GM23338 (cell line): ENCODE measurements at regions not wholly inside any gene's neighbourhood (a gene's known extent, or its start where the extent isn't known, plus 50 kb on each side); places are given as distances from the start of the nearest gene placed in this dataset.

Source experiments
- CREB1 ChIP-seq: fragments of 250-450 bp; sonication (Bioruptor Pico); IDR thresholded peaks from 2 replicates; pipeline ENCODE4 v1.5.0; 2020; ENCODE audit warnings: low read depth, mild to moderate bottlenecking, moderate library complexity
- CTCF ChIP-seq, 2 experiments: fragments of 200-600 bp in 1 of 2; sonication (generic) in 1 of 2; conservative IDR thresholded peaks; 2 replicates each; pipeline versions ENCODE4 v1.5.1 to v1.6.1; 2016 to 2017; ENCODE audit warnings: antibody characterized with exemption in 2 of 2, low read depth in 2 of 2, mild to moderate bottlenecking in 2 of 2, moderate library complexity in 1 of 2
- EZH2phosphoT487 ChIP-seq: fragments of 200-600 bp; sonication (generic); IDR thresholded peaks from one replicate; pipeline ENCODE4 v1.8.1; 2018; ENCODE audit warnings: antibody characterized with exemption; ENCODE audit not compliant: unreplicated experiment
- REST ChIP-seq: IDR thresholded peaks from one replicate; pipeline ENCODE4 v1.6.1; 2018; ENCODE audit warnings: antibody characterized with exemption; ENCODE audit not compliant: unreplicated experiment
- STAT1 ChIP-seq: IDR thresholded peaks from one replicate; pipeline ENCODE4 v1.6.1; 2016; ENCODE audit warnings: antibody characterized with exemption; ENCODE audit not compliant: unreplicated experiment
- ZNF114 ChIP-seq: fragments of 250-450 bp; sonication (Bioruptor Pico); IDR thresholded peaks from 2 replicates; pipeline ENCODE4 v1.5.0; 2020; ENCODE audit warnings: mild to moderate bottlenecking, moderate library complexity
- ZNF331 ChIP-seq: fragments of 250-450 bp; sonication (Bioruptor Pico); IDR thresholded peaks from 2 replicates; pipeline ENCODE4 v1.5.0; 2020; ENCODE audit warnings: low read depth, mild to moderate bottlenecking, moderate library complexity
- ZNF462 ChIP-seq: fragments of 250-450 bp; sonication (Bioruptor Pico); IDR thresholded peaks from 2 replicates; pipeline ENCODE4 v1.5.0; 2020; ENCODE audit warnings: mild to moderate bottlenecking, moderate library complexity

- no peak for TF ChIP-seq ZNF462 (CRISPR knock-in tag)
- no peak for TF ChIP-seq REST
- no peak for TF ChIP-seq CREB1 (CRISPR knock-in tag)
- no peak for TF ChIP-seq ZNF114 (CRISPR knock-in tag)
- TF ChIP-seq CTCF (conservative IDR thresholded peaks at IDR 0.05; ENCODE audit: low read depth in 2 of 2), result no peak
- no peak for TF ChIP-seq ZNF331 (CRISPR knock-in tag)
- TF ChIP-seq STAT1, result no peak
- TF ChIP-seq EZH2phosphoT487, result no peak
These were observed 155.5 kb upstream of the OPCML start (continued) for GRCh38 chr11:133687781-133688180.
